HFFc6 (cell line): ENCODE measurements at regions not wholly inside any gene's neighbourhood (a gene's known extent, or its start where the extent isn't known, plus 50 kb on each side); places are given as distances from the start of the nearest gene placed in this dataset.

Experiments used
- DNase-seq: peaks from one replicate; pipeline ENCODE4 v3.0.0-alpha.2; 2018
- H3K27ac Mint-ChIP-seq: 2 replicates; pipeline ENCODE4 v1.8.0; 2020; ENCODE audit warnings: mild to moderate bottlenecking, mixed read lengths
- H3K27me3 Mint-ChIP-seq: 2 replicates; pipeline ENCODE4 v1.8.0; 2021; ENCODE audit warnings: mild to moderate bottlenecking, moderate library complexity, mixed read lengths; ENCODE audit not compliant: insufficient read depth
- H3K36me3 Mint-ChIP-seq: 2 replicates; pipeline ENCODE4 v1.8.0; 2021; ENCODE audit warnings: low read depth, mixed read lengths
- H3K4me1 Mint-ChIP-seq: 2 replicates; pipeline ENCODE4 v1.8.0; 2020; ENCODE audit warnings: low read depth, mixed read lengths
- H3K4me3 Mint-ChIP-seq: 2 replicates; pipeline ENCODE4 v1.8.0; 2020; ENCODE audit warnings: mild to moderate bottlenecking, moderate library complexity, mixed read lengths
- H3K9me3 Mint-ChIP-seq: 2 replicates; pipeline ENCODE4 v1.8.0; 2020; ENCODE audit warnings: mild to moderate bottlenecking, mixed read lengths
- TF ChIP-seq, protein P1 (sequence below): fragments of 200-600 bp; sonication (generic); IDR thresholded peaks from 2 replicates; pipeline ENCODE4 v1.5.0; 2021; ENCODE audit warnings: antibody characterized with exemption, mild to moderate bottlenecking

- H3K27ac Mint-ChIP-seq = no peak overlapping the region
- no peaks in the 10 kb centered on the region for H3K27me3 Mint-ChIP-seq
- H3K4me1 Mint-ChIP-seq = no peaks in the 10 kb centered on the region
- no peak overlapping the region for H3K4me3 Mint-ChIP-seq
- H3K36me3 Mint-ChIP-seq = no peaks in the 10 kb centered on the region
- DNase-seq = no peak
- peaks cover 18% of the 10 kb centered on the region for H3K9me3 Mint-ChIP-seq
- TF ChIP-seq, protein P1, sequence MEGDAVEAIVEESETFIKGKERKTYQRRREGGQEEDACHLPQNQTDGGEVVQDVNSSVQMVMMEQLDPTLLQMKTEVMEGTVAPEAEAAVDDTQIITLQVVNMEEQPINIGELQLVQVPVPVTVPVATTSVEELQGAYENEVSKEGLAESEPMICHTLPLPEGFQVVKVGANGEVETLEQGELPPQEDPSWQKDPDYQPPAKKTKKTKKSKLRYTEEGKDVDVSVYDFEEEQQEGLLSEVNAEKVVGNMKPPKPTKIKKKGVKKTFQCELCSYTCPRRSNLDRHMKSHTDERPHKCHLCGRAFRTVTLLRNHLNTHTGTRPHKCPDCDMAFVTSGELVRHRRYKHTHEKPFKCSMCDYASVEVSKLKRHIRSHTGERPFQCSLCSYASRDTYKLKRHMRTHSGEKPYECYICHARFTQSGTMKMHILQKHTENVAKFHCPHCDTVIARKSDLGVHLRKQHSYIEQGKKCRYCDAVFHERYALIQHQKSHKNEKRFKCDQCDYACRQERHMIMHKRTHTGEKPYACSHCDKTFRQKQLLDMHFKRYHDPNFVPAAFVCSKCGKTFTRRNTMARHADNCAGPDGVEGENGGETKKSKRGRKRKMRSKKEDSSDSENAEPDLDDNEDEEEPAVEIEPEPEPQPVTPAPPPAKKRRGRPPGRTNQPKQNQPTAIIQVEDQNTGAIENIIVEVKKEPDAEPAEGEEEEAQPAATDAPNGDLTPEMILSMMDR = no peak
These were observed 125.4 kb upstream of the MINDY3 start for GRCh38 chr10:15985690-15986089.

DNA sequence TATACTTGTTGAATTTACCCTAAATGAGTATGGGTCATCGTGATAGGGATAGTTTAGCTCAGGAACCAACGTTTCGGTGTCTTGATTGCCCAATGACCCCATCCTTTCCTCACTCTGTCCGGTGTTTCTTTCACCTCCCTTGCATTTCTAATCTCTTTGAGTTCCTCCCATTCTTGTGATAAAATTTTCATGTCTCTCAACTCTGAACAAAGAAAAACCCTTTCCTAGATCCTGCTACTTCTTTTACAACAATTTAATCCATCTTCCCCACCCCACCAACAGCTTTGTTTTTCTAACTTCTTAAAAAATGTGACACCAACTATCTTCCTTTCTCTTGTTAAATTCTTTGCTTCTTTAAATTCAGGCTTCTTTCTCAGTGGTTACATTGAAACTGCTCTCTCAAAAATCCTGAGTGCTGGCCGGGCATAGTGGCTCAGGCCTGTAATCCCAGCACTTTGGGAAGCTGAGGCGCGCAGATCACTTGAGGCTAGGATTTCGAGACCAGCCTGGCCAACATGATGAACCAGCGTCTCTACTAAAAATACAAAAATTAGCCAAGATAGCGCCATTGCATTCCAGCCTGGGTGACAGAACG is 130.3 kb upstream of the MINDY3 start:
- Mint-ChIP-seq H3K27ac (no peak overlapping the region), H3K4me1 (no peaks in the 10 kb centered on the region), H3K4me3 (no peak overlapping the region), H3K9me3 (peaks cover 35% of the 10 kb centered on the region), H3K36me3 (no peaks in the 10 kb centered on the region), H3K27me3 (no peaks in the 10 kb centered on the region)
- DNase-seq = no peak
- TF ChIP-seq, protein P1 = no peak

DNA sequence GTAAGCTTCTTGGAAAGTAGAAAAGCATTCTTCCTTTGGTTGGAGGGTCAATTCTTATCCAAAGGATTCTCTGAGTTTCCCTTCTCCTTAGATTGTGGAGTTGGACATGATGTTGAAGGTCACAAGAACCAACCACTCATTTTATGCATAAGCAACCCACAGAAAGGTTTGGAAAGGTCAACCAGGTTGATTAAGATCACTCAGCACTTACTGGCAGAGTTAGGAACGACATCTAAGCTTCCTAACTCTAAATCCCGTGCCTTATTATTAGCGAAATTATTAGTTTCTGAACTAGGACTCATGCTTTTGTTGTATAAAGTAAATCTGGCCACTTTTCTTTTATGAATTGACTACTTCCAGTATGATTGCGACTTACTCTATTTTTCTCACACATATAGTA is 137.0 kb upstream of the MINDY3 start:
- Mint-ChIP-seq H3K4me3 (no peak overlapping the region), H3K9me3 (peaks cover 26% of the 10 kb centered on the region), H3K27me3 (no peaks in the 10 kb centered on the region), H3K4me1 (no peaks in the 10 kb centered on the region), H3K27ac (no peak overlapping the region), H3K36me3 (no peaks in the 10 kb centered on the region)
- no peak for DNase-seq
- TF ChIP-seq, protein P1 = no peak

DNA sequence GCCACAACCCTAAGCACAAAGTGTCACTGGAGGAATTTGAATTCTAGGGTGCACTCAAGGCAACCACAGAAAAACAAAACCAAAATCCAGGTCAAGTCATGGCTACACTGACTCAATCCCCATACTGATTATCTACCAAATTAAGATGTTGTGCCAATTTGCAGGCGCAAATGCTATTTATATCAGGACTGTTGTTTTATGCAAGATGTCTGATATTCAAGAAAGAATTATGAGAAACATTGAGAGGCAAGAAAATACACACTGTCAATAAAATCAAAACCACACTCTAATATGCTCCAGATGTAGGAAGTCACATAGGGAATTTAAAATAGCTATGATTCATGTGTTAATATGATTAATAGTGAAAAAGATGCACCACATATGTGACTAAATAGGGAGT is 141.3 kb upstream of the MINDY3 start:
- no peak for DNase-seq
- Mint-ChIP-seq H3K27ac (no peak overlapping the region), H3K9me3 (peaks cover 37% of the 10 kb centered on the region), H3K27me3 (no peaks in the 10 kb centered on the region), H3K4me1 (no peaks in the 10 kb centered on the region), H3K36me3 (no peaks in the 10 kb centered on the region), H3K4me3 (no peak overlapping the region)
- TF ChIP-seq, protein P1 = no peak

- no peak overlapping the region for H3K4me3 Mint-ChIP-seq
- no peak overlapping the region for H3K27ac Mint-ChIP-seq
- H3K36me3 Mint-ChIP-seq = no peaks in the 10 kb centered on the region
- H3K27me3 Mint-ChIP-seq = no peaks in the 10 kb centered on the region
- TF ChIP-seq, protein P1 = no peak
- no peaks in the 10 kb centered on the region for H3K4me1 Mint-ChIP-seq
- H3K9me3 Mint-ChIP-seq = peaks cover 46% of the 10 kb centered on the region
- DNase-seq = no peak
These were observed 149.5 kb upstream of the MINDY3 start for GRCh38 chr10:16009785-16010184.

DNA sequence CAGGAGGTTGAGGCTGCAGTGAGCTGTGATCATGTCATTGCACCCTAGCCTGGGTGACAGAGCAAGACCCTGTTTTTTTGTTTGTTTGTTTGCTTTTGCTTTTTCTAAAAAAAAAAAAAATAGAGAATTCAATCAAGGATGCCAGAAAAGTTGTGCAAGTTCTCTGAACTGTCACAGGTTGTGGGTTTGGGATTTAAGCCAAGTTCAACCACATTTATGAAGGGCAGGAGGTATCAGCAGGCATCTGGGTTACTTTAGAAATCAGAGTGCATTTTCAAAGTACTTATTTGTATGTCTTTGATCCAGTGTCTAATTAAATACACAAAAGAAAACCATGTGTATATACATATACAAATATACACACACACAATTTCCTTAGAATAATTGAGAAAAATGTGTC is 151.2 kb upstream of the MINDY3 start:
- TF ChIP-seq, protein P1 = no peak
- H3K27me3 Mint-ChIP-seq = no peaks in the 10 kb centered on the region
- no peak overlapping the region for H3K4me3 Mint-ChIP-seq
- H3K36me3 Mint-ChIP-seq = no peaks in the 10 kb centered on the region
- DNase-seq = no peak
- no peak overlapping the region for H3K27ac Mint-ChIP-seq
- H3K4me1 Mint-ChIP-seq = no peaks in the 10 kb centered on the region
- peaks cover 37% of the 10 kb centered on the region for H3K9me3 Mint-ChIP-seq
